GM08714 (cell line): ENCODE measurements at regions not wholly inside any gene's neighbourhood (a gene's known extent, or its start where the extent isn't known, plus 50 kb on each side); places are given as distances from the start of the nearest gene placed in this dataset.
A peak's percentile ranks its signal among the peaks of the same experiment; 100 is the strongest.
"Not testable (repeated sequence)": the region's sequence is repeated elsewhere in the genome, so short reads cannot be mapped to it uniquely, and the experiment has no call there.

Source experiments
- H3K4me3 ChIP-seq: fragments of 200-500 bp; sonication (Bioruptor generic); 2 replicates; pipeline ENCODE4 v1.5.1; 2014; ENCODE audit warnings: mild to moderate bottlenecking, low read length, inconsistent platforms
- ZNF274 ChIP-seq: IDR thresholded peaks from 2 replicates; pipeline ENCODE4 v1.6.1; 2012; ENCODE audit warnings: mild to moderate bottlenecking, low read depth, low read length

DNA sequence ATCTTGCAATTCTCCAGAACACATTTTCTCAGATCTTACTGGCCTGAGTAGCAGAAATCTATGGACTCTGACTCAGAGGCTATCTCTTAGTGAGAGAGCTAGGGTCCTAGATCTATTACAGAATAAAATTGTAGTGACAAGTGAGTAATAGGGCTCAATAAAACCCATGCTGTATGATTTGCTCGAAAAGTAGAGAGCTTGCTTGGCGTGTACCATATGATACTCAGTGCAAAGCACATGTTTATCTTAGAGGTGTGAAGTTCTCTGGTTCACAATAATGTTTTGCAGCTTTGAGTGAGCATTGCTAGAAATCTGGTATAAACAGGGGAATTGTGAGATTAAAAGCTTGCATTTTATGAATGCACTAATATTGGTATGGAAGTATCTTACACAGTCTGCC lies 87.8 kb upstream of the PRSS16 start:
- TF ChIP-seq ZNF274 = no peak
- H3K4me3 ChIP-seq = no peak overlapping the region

DNA sequence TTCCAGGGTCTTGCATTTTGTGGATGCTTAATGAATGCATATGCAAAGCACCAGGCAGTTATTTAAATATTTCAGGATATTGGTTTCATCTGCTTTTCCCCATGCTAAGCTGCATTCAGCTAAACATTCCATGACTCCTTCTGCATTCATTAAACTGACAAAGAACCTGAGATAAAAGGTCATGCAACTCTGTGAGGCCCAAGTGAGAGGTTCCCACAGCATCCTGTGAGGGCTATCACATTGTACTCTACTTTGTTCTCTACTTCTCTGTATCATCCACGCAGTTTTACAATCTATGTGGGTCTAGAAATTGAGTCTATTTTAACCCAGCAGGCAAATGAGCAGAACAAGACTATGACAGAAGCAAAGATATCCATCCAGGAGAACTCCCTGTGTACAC lies 86.4 kb upstream of the PRSS16 start:
- TF ChIP-seq ZNF274 = no peak
- H3K4me3 ChIP-seq = no peak overlapping the region

DNA sequence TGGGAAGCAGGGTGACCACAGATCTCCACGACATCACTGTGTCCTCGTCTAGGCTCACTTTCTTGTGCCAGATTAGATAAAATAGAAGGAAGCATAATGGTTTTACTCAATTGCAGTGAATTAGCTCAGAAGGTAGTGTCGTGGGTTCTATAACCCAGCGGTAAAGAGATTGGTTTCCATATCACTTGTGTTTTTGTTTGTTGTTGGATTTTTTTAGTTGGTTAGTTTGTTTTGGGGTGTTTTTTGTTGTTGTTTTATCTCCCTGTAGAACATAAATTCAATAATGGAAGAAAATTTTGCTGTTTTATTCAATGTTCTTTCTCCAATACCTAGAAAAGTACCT lies 85.9 kb upstream of the PRSS16 start:
- TF ChIP-seq ZNF274 = no peak
- H3K4me3 ChIP-seq = no peak overlapping the region

GRCh38 chr6:27161946-27162603 lies 85.4 kb upstream of the PRSS16 start:
- no peak overlapping the region; the same call in 1 of the 2 replicates for H3K4me3 ChIP-seq
- TF ChIP-seq ZNF274 = no peak

- no peak for TF ChIP-seq ZNF274
- H3K4me3 ChIP-seq = no peak overlapping the region
Observed at GRCh38 chr6:27163834-27164233, 83.7 kb upstream of the PRSS16 start.

DNA sequence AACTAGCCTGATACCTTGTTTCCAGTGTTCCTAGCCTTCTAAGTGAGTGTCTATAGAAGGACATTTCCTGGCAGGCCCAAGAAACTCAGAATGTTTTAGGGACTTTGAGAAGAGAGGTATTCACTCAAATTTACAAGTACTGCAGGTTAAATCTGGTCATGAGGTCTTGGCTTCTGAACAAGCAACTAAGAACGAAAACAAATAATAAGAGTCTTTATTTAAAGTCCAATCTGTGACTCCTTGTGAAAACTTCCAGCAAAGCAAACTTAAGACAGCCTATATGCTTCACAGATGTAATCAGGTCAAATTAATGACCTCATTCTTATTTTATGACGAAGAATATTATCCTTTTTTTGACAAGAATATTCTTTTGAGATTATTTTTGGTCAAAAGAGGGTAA lies 79.4 kb upstream of the PRSS16 start:
- no peak overlapping the region for H3K4me3 ChIP-seq

GRCh38 chr6:27168586-27169443 lies 78.7 kb upstream of the PRSS16 start:
- H3K4me3 ChIP-seq = no peak overlapping the region
- TF ChIP-seq ZNF274 = no peak

More for the DNA sequence above, 79.4 kb upstream of the PRSS16 start:
- no peak for TF ChIP-seq ZNF274

- not testable (repeated sequence) for H3K4me3 ChIP-seq
Observed at GRCh38 chr6:27172524-27173231, 74.8 kb upstream of the PRSS16 start.

DNA sequence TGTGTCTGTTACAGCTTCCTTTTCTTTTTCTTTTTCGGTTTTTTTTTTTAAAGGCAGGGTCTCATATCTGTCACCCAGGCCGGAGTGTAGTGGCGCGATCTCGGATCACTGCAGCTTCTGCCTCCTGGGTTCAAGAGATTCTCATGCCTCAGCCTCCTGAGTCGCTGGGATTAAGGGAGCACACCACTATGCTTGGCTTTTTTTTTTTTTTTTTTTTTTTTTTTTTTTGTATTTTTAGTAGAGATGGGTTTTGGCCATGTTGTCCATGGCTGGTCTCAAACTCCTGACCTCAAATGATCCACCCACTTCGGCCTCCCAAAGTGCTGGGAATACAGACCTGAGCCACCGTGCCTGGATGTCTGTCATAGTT lies 74.3 kb upstream of the PRSS16 start:
- H3K4me3 ChIP-seq = not testable (repeated sequence)

GRCh38 chr6:27174958-27175357 lies 72.5 kb upstream of the PRSS16 start:
- no peak overlapping the region for H3K4me3 ChIP-seq
- no peak for TF ChIP-seq ZNF274

GRCh38 chr6:27176096-27176495 lies 71.4 kb upstream of the PRSS16 start:
- no peak overlapping the region for H3K4me3 ChIP-seq

DNA sequence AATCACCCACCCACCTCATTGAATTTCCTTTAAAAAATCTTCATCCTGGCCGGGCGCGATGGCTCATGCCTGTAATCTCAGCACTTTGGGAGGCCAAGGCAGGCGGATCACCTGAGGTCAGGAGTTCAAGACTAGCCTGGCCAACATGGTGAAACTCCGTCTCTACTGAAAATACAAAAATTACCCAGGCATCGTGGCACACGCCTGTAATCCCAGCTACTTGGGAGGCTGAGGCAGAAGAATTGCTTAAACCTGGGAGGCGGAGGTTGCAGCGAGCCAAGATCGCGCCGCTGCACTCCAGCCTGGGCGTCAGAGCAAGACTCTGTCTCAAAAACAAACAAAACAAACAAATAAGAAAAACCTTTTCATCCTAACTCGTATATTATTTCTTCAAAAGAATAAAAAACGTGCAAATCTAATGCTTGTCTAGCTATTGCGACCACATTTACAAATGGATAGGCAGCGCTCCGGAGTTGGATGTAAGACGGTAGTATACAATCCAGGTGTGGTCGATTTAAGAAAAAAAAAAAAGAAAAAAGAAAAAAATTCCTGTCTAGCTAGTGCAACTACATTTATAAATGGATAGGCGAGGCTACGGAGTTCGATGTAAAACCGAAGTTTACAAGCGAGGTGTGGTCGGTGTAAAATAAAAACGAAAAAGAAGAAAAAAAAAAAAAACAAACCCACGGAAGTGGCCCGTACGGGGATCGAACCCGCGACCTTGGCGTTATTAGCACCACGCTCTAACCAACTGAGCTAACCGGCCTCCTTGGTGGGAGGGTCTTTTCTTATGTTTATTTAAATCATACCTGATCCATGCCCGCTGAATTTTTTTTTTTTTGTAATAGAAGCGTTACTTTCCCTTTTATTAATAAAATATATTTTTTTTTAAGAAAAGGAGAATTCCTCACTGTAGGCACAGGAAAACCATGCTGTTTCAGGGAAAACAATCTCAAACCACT lies 70.7 kb upstream of the PRSS16 start:
- H3K4me3 ChIP-seq = peak overlapping the region; percentile 91
- TF ChIP-seq ZNF274 = no peak

More at GRCh38 chr6:27176096-27176495, 71.4 kb upstream of the PRSS16 start:
- TF ChIP-seq ZNF274 = no peak

GRCh38 chr6:27177485-27178406 lies 69.8 kb upstream of the PRSS16 start:
- peak overlapping the region; percentile 91 for H3K4me3 ChIP-seq
- no peak for TF ChIP-seq ZNF274

GRCh38 chr6:27178407-27178730 lies 69.1 kb upstream of the PRSS16 start:
- H3K4me3 ChIP-seq = peak overlapping the region; percentile 91
- no peak for TF ChIP-seq ZNF274
